ENCODE measurements at regions not wholly inside any gene's neighbourhood (a gene's known extent, or its start where the extent isn't known, plus 50 kb on each side); places are given as distances from the start of the nearest gene placed in this dataset.

GRCh38 chr6:168883410-168884049, 370.1 kb downstream of the THBS2 start:
- H3K4me3 ChIP-seq: no peak overlapping the region
- H3K4me1 ChIP-seq: peaks cover 0 to 9% (median 0%) of the 10 kb centered on the region in 3 donors
- no peak overlapping the region for H3K27ac ChIP-seq
- ATAC-seq: no peak
- WGBS, 2 donors (ENCODE audit: low coverage in 1 of 2): 89 to 92% methylated on average over 1 to 4 of the region's 13 CpGs
- peaks cover 5% of the 10 kb centered on the region for H3K27me3 ChIP-seq
- H3K36me3 ChIP-seq: no peaks in the 10 kb centered on the region
- TF ChIP-seq CTCF (IDR thresholded peaks at IDR 0.05) (no peak), POLR2AphosphoS5 (IDR thresholded peaks at IDR 0.05) (no peak), EP300 (IDR thresholded peaks at IDR 0.05) (no peak), POLR2A (IDR thresholded peaks at IDR 0.05) (no peak)
- H3K9me3 ChIP-seq: no peaks in the 10 kb centered on the region

- TF ChIP-seq EP300 (IDR thresholded peaks at IDR 0.05): no peak
- no peak for TF ChIP-seq CTCF (IDR thresholded peaks at IDR 0.05)
- TF ChIP-seq POLR2AphosphoS5 (IDR thresholded peaks at IDR 0.05): no peak
- no peak for TF ChIP-seq POLR2A (IDR thresholded peaks at IDR 0.05)
- no peak for ATAC-seq
- 83 to 89% methylated on average over 8 to 15 of the region's 17 CpGs for WGBS, 2 donors (ENCODE audit: low coverage in 1 of 2)
- Histone ChIP-seq H3K36me3 (no peaks in the 10 kb centered on the region), H3K4me1 (peaks cover 0 to 9% (median 0%) of the 10 kb centered on the region in 3 donors), H3K27ac (no peak overlapping the region), H3K4me3 (no peak overlapping the region), H3K27me3 (peaks cover 5% of the 10 kb centered on the region), H3K9me3 (no peaks in the 10 kb centered on the region)
These were observed 373.4 kb downstream of the THBS2 start for GRCh38 chr6:168880271-168880670.

- Histone ChIP-seq H3K27ac (no peak overlapping the region), H3K27me3 (peaks cover 7% of the 10 kb centered on the region), H3K9me3 (no peaks in the 10 kb centered on the region), H3K4me3 (no peak overlapping the region), H3K36me3 (no peaks in the 10 kb centered on the region), H3K4me1 (no peaks in the 10 kb centered on the region)
- no peak for TF ChIP-seq CTCF (IDR thresholded peaks at IDR 0.05)
- TF ChIP-seq EP300 (IDR thresholded peaks at IDR 0.05): no peak
- no peak for TF ChIP-seq POLR2AphosphoS5 (IDR thresholded peaks at IDR 0.05)
- no peak for TF ChIP-seq POLR2A (IDR thresholded peaks at IDR 0.05)
- ATAC-seq: no peak
- WGBS, 2 donors (ENCODE audit: low coverage in 1 of 2): 45 to 80% methylated on average over 5 to 6 of the region's 10 CpGs
These were observed 375.8 kb downstream of the THBS2 start for GRCh38 chr6:168877821-168878282.

GRCh38 chr6:168876956-168877355, 376.7 kb downstream of the THBS2 start:
- TF ChIP-seq POLR2AphosphoS5 (IDR thresholded peaks at IDR 0.05) (no peak), POLR2A (IDR thresholded peaks at IDR 0.05) (no peak), CTCF (IDR thresholded peaks at IDR 0.05) (no peak), EP300 (IDR thresholded peaks at IDR 0.05) (no peak)
- Histone ChIP-seq H3K4me3 (no peak overlapping the region), H3K27me3 (peaks cover 11% of the 10 kb centered on the region), H3K27ac (no peak overlapping the region), H3K4me1 (no peaks in the 10 kb centered on the region), H3K9me3 (no peaks in the 10 kb centered on the region), H3K36me3 (no peaks in the 10 kb centered on the region)
- WGBS, 2 donors (ENCODE audit: low coverage in 1 of 2): 83 to 87% methylated on average over 12 to 14 of the region's 15 CpGs
- ATAC-seq: no peak

Measured in gastroesophageal sphincter (tissue), 4 donors.